ENCODE measurements at regions not wholly inside any gene's neighbourhood (a gene's known extent, or its start where the extent isn't known, plus 50 kb on each side); places are given as distances from the start of the nearest gene placed in this dataset.

DNA sequence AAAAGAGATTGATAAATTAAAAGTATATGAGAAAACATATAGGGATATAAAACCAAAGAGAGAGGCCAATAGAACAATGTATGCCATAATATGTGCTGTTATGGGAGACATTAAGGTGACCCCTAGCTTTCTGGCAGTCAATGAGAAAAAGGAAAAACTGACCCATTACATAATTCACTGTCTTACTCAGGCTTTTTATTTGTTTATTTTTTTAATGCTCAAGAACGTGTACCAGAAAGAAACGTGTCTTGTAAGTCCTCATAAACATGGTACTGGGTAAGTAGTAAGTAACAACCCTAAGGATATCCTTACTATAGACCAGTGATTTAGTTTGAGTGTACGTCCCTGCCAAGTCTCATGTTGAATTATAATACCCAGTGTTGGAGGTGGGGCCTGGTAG, 160.8 kb upstream of the PHACTR1 start (continued):
- no peak for TF ChIP-seq EZH2 (IDR thresholded peaks at IDR 0.05; ENCODE audit: low read depth, low read length, severe bottlenecking)
- TF ChIP-seq, protein P1, sequence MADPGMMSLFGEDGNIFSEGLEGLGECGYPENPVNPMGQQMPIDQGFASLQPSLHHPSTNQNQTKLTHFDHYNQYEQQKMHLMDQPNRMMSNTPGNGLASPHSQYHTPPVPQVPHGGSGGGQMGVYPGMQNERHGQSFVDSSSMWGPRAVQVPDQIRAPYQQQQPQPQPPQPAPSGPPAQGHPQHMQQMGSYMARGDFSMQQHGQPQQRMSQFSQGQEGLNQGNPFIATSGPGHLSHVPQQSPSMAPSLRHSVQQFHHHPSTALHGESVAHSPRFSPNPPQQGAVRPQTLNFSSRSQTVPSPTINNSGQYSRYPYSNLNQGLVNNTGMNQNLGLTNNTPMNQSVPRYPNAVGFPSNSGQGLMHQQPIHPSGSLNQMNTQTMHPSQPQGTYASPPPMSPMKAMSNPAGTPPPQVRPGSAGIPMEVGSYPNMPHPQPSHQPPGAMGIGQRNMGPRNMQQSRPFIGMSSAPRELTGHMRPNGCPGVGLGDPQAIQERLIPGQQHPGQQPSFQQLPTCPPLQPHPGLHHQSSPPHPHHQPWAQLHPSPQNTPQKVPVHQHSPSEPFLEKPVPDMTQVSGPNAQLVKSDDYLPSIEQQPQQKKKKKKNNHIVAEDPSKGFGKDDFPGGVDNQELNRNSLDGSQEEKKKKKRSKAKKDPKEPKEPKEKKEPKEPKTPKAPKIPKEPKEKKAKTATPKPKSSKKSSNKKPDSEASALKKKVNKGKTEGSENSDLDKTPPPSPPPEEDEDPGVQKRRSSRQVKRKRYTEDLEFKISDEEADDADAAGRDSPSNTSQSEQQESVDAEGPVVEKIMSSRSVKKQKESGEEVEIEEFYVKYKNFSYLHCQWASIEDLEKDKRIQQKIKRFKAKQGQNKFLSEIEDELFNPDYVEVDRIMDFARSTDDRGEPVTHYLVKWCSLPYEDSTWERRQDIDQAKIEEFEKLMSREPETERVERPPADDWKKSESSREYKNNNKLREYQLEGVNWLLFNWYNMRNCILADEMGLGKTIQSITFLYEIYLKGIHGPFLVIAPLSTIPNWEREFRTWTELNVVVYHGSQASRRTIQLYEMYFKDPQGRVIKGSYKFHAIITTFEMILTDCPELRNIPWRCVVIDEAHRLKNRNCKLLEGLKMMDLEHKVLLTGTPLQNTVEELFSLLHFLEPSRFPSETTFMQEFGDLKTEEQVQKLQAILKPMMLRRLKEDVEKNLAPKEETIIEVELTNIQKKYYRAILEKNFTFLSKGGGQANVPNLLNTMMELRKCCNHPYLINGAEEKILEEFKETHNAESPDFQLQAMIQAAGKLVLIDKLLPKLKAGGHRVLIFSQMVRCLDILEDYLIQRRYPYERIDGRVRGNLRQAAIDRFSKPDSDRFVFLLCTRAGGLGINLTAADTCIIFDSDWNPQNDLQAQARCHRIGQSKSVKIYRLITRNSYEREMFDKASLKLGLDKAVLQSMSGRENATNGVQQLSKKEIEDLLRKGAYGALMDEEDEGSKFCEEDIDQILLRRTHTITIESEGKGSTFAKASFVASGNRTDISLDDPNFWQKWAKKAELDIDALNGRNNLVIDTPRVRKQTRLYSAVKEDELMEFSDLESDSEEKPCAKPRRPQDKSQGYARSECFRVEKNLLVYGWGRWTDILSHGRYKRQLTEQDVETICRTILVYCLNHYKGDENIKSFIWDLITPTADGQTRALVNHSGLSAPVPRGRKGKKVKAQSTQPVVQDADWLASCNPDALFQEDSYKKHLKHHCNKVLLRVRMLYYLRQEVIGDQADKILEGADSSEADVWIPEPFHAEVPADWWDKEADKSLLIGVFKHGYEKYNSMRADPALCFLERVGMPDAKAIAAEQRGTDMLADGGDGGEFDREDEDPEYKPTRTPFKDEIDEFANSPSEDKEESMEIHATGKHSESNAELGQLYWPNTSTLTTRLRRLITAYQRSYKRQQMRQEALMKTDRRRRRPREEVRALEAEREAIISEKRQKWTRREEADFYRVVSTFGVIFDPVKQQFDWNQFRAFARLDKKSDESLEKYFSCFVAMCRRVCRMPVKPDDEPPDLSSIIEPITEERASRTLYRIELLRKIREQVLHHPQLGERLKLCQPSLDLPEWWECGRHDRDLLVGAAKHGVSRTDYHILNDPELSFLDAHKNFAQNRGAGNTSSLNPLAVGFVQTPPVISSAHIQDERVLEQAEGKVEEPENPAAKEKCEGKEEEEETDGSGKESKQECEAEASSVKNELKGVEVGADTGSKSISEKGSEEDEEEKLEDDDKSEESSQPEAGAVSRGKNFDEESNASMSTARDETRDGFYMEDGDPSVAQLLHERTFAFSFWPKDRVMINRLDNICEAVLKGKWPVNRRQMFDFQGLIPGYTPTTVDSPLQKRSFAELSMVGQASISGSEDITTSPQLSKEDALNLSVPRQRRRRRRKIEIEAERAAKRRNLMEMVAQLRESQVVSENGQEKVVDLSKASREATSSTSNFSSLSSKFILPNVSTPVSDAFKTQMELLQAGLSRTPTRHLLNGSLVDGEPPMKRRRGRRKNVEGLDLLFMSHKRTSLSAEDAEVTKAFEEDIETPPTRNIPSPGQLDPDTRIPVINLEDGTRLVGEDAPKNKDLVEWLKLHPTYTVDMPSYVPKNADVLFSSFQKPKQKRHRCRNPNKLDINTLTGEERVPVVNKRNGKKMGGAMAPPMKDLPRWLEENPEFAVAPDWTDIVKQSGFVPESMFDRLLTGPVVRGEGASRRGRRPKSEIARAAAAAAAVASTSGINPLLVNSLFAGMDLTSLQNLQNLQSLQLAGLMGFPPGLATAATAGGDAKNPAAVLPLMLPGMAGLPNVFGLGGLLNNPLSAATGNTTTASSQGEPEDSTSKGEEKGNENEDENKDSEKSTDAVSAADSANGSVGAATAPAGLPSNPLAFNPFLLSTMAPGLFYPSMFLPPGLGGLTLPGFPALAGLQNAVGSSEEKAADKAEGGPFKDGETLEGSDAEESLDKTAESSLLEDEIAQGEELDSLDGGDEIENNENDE (IDR thresholded peaks at IDR 0.05; ENCODE audit: insufficient replicate concordance, low read length), result no peak
- TF ChIP-seq BACH1 (IDR thresholded peaks at IDR 0.05; ENCODE audit: low read length), result no peak
- TF ChIP-seq POU5F1 (IDR thresholded peaks at IDR 0.05; ENCODE audit: low read depth, low read length), result no peak
- no peak for TF ChIP-seq POLR2AphosphoS5 (IDR thresholded peaks at IDR 0.05; ENCODE audit: low read depth, low read length)

Measured in H1 (cell line).